Ammon's horn (tissue), 1 donor: ENCODE measurements at regions not wholly inside any gene's neighbourhood (a gene's known extent, or its start where the extent isn't known, plus 50 kb on each side); places are given as distances from the start of the nearest gene placed in this dataset.

Experiments used
- DNase-seq: peaks from one replicate; pipeline ENCODE4 v3.0.0-alpha.2; 2016; ENCODE audit warnings: low spot score

DNA sequence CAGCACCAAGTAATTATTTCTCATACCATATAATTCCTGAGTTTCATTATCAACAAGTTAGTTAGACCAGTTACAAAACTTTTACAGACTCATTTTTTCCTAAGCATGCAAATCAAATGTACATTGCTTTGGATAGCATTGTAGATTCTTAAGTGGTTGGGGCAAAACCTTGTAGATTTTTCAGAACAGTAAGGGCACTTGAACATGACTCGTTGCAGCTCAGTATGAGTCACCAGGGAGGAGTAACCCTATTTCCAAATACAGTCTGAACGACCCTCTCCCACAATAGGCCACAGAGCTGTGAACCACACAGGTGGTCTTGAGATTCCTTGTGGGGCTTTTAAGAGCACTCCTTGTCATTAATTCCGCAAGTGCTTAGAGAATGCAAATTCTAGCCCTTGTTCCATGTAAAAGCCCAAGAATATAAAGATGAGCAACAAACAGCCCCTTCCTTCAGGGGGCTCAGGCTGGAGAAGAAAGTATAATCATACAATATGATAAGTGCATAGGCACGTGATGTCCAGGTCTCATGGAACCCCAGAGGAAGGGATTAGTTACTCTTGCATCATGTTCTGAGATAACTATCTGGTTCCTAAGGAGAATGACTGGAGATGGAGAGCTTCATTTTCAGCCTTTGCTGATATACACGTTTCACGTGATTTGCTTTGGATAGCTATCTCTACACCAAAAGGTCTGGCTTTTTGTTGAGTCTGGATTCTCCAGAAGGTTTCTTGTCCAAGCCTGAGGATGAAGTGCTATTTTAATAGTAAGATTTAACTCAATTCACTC lies 295.7 kb downstream of the KCNN2 start:
- no peak for DNase-seq

DNA sequence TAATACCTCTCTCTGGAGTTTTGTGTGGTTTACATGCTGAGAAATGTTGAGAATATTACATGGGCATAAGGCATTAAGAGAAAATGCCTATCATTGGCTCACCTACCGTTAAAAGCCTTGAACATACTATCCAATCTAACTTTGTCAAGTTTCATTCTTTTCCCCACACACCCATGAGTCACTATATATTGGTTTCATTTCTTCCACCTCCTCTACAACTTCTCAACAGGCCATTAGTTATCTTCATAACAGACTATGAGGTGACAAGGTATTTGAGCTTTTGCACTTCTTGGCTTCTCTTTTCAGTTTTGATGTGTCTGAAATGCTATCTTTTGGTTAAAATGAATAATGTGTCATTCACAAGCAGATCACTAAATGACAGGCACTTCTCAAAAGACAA lies 288.0 kb downstream of the KCNN2 start:
- DNase-seq, result no peak

DNA sequence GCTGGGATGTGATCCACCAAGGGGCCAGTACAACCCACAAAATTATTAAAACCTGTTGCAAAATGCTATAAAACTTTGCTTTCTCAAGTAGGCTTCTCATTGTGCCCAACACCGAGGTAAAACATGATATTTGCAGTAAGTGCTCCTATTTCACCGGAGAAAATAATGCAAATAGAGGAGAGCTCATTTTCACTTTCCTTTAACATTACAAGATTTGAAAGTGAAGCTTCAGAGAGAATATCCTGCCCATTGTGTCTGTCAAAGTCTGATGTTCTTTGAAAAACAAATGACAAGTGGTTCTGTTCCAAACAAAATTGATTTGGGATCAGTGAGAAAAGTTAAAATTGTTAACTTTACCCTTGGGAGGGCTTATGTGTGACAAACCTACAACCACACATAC lies 287.1 kb downstream of the KCNN2 start:
- DNase-seq, result no peak

DNA sequence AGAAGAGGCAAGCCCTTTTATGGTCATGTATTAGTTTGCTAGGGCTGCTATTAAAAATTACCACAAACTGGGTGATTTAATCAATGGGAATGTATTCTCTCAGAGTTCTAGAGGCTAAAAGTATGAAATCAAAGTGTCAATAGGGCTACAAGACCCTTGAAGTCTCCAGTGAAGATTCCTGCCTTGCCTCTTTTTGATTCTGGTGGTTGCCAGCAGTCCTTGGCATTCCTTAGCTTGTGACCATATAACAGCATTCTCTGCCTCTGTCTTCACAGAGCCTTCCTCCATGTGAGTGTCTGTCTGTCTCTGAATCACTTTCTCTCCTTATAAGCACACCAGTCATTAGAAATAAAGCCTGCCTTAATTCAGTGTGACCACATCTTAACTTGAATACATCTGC lies 282.7 kb downstream of the KCNN2 start:
- no peak for DNase-seq

DNA sequence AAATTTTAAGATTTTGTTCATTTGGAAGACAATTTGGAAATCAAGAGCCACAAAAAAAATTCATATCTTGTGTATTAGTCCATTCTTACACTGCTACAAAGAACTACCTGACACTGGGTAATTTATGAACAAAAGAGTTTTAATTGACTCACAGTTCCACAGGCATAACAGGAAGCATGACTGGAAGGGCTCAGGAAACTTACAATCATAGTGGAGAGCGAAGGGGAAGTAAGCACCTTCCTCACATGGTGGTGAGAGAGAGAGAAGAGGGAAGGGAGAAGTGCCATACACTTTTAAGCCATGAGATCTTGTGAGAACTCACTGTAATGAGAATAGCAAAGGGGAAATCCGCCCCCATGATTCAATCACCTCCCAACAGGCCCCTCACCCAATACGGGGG lies 274.4 kb downstream of the KCNN2 start:
- no peak for DNase-seq

DNA sequence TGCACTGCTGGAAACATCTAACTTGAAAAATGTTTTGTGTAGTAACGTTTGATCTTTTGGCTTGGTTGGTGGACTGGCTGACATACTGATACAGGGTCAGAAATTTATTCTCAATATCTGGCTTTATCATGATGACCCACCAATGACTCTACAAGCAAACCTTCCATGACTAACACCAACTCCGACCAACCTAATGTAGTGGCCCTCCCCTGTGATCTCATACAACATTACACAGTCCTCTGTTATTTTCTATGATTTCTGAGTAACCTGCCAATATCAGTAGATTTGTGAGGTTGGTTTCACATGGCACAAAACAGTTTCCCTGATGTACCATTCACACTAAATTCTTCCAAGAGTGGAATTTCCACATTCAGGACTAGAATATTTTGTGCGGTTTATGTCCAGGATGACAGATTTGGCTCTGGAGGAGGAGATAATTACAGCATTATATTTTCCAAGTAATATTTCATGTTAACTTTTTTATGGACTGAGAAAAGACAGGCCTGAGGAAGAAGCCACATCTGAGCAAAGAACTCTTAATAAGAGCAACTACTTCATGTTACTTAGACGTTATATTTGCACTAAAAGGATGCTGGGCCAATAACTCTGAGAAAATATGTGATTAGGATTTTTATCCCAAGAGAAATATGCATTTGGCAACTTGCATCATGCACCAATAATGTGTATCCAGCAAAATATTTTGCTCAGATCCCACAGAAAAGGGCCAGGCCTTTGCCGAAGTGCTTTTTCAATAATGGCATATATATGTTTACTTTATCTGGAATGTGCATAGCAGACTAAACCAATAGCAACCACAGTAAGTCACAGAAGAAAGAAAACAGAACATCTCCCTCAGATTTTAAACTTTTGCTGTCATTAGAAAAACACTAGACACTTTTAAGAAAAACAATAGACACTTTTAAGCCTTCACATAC lies 273.4 kb downstream of the KCNN2 start:
- no peak for DNase-seq

DNA sequence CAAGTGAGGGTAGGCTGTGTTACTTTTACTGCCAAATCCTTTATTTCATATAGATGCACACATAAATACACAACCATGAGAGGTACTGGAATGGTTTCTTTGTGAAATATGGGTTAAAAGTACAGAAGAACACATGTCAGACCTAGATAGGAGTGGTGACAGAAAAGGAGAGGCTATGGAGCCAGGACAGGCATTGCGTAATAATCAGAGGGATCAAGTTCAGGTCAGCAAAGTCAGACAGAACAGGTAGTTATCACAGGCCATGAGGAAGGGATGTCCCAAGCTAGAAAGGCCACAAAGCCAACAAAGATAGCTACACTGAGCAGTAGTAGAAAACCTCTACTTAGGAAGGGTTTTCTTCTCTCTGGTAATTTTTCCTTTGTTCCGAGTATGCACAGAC lies 272.6 kb downstream of the KCNN2 start:
- no peak for DNase-seq

DNA sequence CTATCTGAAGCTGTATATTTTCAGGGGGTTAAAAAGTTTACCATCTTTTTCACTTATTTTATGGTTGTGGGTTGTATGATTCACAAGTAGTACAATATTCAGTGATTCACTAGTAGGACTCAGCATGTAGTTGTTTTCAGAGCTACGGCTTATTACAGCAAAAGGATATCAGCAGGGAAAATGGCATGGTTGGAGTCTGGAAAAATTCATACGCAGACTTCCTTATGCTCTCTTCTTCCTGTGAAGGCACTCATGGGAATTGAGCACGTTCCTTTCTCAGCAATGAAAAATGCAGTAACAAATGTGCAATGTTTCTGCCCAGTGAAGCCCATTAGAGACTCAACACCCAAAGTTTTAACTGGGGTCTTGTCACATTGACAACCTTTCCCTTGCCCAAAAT lies 250.5 kb downstream of the KCNN2 start:
- DNase-seq, result no peak

DNA sequence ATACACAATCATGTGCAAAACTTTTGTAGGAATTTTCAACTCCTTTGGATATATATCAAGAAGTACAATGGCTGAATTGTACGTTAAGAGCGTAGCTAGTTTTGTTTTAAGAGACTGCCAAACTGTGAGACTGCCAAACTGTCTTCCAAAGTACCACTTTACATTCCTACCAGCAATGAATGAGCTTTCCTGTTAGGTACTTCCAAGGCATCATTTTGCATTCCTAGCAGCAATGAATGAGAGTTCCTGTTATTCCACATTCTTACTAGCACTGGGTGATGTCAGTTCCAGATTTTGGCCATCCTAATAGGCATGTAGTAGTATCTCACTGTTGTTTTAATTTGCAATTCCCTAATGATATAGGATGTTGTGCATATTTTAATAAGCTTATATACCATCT lies 219.3 kb downstream of the KCNN2 start:
- DNase-seq, result no peak

DNA sequence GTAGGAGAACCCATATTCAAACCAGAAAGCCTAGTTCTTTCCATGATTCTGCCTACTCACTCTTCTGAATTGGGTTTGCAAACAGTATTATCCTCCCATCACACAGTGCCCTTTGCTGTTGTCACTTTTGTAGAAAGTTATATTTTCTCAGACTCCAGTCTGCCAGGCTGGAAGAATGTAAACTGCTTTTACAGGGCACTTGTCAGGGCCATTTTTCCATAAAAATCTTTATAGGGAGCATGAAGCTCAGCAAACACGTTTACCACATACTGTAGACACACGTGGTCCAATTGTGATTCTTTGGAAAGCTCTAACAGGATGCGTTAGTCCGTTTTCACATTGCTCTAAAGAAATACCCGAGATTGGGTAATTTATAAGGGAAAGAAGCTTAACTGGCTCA lies 204.0 kb downstream of the KCNN2 start:
- DNase-seq, result no peak

DNA sequence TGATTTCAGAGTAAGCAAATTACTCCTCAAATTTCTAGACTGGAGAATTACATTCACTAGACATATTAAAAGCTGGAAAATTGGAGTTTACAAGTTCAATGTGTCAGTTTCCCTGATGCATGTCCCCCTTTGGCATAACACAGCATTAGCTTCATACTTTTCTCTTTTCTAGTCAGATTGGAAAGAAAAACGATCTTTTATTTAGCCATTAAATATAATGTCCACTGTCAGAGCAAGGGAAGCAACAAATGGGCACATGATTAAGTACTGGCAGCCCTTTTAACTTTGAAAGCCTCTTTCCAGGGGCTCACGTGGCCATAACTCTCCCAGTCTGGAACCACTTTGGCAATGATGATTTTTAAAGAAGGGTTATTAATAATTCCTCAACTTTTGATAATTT lies 203.3 kb downstream of the KCNN2 start:
- no peak for DNase-seq

DNA sequence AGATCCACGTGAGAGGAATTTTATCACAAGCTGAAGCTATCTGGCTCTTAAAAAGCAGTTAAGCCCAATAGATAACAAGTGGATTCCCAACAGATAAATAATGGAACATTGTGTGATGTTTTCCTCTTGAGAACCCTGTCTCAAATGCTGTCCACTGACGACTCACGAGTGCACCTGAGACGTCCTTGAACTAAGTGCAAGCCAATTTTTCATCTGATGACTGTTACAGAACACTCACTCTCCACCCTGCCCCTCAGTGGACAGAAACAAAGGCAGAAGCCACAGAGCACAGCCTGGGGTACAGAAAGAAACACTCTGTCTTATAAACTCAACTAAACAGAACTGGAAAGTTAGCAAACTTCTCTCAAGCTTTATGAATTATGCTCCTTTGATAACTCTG lies 199.5 kb downstream of the KCNN2 start:
- no peak for DNase-seq
